GM23338 (cell line): ENCODE measurements at regions not wholly inside any gene's neighbourhood (a gene's known extent, or its start where the extent isn't known, plus 50 kb on each side); places are given as distances from the start of the nearest gene placed in this dataset.
A peak's percentile ranks its signal among the peaks of the same experiment; 100 is the strongest.

Experiments
- ATAC-seq: fragments of 200-7000 bp; cut with Tn5 transposase; 3 replicates; pipeline ENCODE4 v1.9.1; 2020
- DNase-seq: peaks from one replicate; pipeline ENCODE4 v3.0.0-alpha.2; 2015; ENCODE audit warnings: low spot score
- H2AFZ ChIP-seq: fragments of 200-600 bp; sonication (generic); 2 replicates; pipeline ENCODE4 v1.8.0; 2016; ENCODE audit warnings: antibody characterized with exemption, mild to moderate bottlenecking, moderate library complexity
- H3F3A ChIP-seq: fragments of 200-600 bp; sonication (generic); replicated peaks from 2 replicates; pipeline ENCODE4 v1.8.0; 2017; ENCODE audit warnings: antibody characterized with exemption, mixed run types, low read depth
- H3K27ac ChIP-seq: fragments of 200-600 bp; sonication (generic); 2 replicates; pipeline ENCODE4 v1.6.1; 2016; ENCODE audit warnings: low read depth
- H3K27me3 ChIP-seq: fragments of 200-600 bp; sonication (generic); 2 replicates; pipeline ENCODE4 v1.8.0; 2016; ENCODE audit warnings: mild to moderate bottlenecking, mixed run types, moderate library complexity; ENCODE audit not compliant: insufficient read depth
- H3K36me3 ChIP-seq: fragments of 200-600 bp; sonication (generic); 2 replicates; pipeline ENCODE4 v1.8.0; 2016; ENCODE audit warnings: mild to moderate bottlenecking; ENCODE audit not compliant: insufficient read depth
- H3K4me1 ChIP-seq: fragments of 200-600 bp; sonication (generic); 2 replicates; pipeline ENCODE4 v1.8.0; 2016; ENCODE audit warnings: mild to moderate bottlenecking, moderate library complexity; ENCODE audit not compliant: insufficient read depth
- H3K4me2 ChIP-seq: fragments of 200-600 bp; sonication (generic); 2 replicates; pipeline ENCODE4 v1.7.1; 2017; ENCODE audit warnings: mixed run types
- H3K4me3 ChIP-seq: fragments of 200-600 bp; sonication (generic); 2 replicates; pipeline ENCODE4 v1.6.1; 2016; ENCODE audit warnings: mixed run types
- H3K79me2 ChIP-seq: fragments of 200-600 bp; sonication (generic); replicated peaks from 2 replicates; pipeline ENCODE4 v1.8.0; 2017; ENCODE audit warnings: mild to moderate bottlenecking; ENCODE audit not compliant: insufficient read depth
- H3K9me2 ChIP-seq: fragments of 200-600 bp; sonication (generic); 2 replicates; pipeline ENCODE4 v1.8.0; 2017; ENCODE audit not compliant: insufficient read depth
- H4K20me1 ChIP-seq: fragments of 200-600 bp; sonication (generic); replicated peaks from 2 replicates; pipeline ENCODE4 v1.8.0; 2017; ENCODE audit warnings: mild to moderate bottlenecking; ENCODE audit not compliant: insufficient read depth
- H3K27ac Mint-ChIP-seq: 2 replicates; pipeline ENCODE4 v1.8.0; 2020; ENCODE audit warnings: inconsistent platforms, mild to moderate bottlenecking, moderate library complexity, mixed read lengths
- H3K27me3 Mint-ChIP-seq: 3 replicates; pipeline ENCODE4 v1.8.0; 2022; ENCODE audit warnings: low read depth, mild to moderate bottlenecking, moderate library complexity, mixed read lengths, inconsistent platforms; ENCODE audit not compliant: insufficient read depth, poor library complexity
- H3K36me3 Mint-ChIP-seq: 3 replicates; pipeline ENCODE4 v1.8.0; 2021; ENCODE audit warnings: low read depth, mild to moderate bottlenecking, inconsistent platforms, moderate library complexity, mixed read lengths
- H3K4me1 Mint-ChIP-seq: 3 replicates; pipeline ENCODE4 v1.8.0; 2020; ENCODE audit warnings: mild to moderate bottlenecking, inconsistent platforms, mixed read lengths
- H3K4me3 Mint-ChIP-seq: 3 replicates; pipeline ENCODE4 v1.8.0; 2021; ENCODE audit warnings: moderate library complexity, mild to moderate bottlenecking, inconsistent platforms, mixed read lengths
- H3K9me3 Mint-ChIP-seq: 3 replicates; pipeline ENCODE4 v1.8.0; 2020; ENCODE audit warnings: moderate library complexity, mild to moderate bottlenecking, inconsistent platforms, mixed read lengths
- CREB1 ChIP-seq: fragments of 250-450 bp; sonication (Bioruptor Pico); IDR thresholded peaks from 2 replicates; pipeline ENCODE4 v1.5.0; 2020; ENCODE audit warnings: low read depth, mild to moderate bottlenecking, moderate library complexity
- CTCF ChIP-seq, 2 experiments: fragments of 200-600 bp in 1 of 2; sonication (generic) in 1 of 2; conservative IDR thresholded peaks; 2 replicates each; pipeline versions ENCODE4 v1.5.1 to v1.6.1; 2016 to 2017; ENCODE audit warnings: antibody characterized with exemption in 2 of 2, low read depth in 2 of 2, mild to moderate bottlenecking in 2 of 2, moderate library complexity in 1 of 2
- ETS1 ChIP-seq: IDR thresholded peaks from 2 replicates; pipeline ENCODE4 v1.6.1; 2016; ENCODE audit warnings: antibody characterized with exemption
- EZH2 ChIP-seq: fragments of 200-600 bp; sonication (generic); IDR thresholded peaks from one replicate; pipeline ENCODE4 v1.8.0; 2017; ENCODE audit warnings: antibody characterized with exemption, mild to moderate bottlenecking, low read depth; ENCODE audit not compliant: unreplicated experiment
- EZH2phosphoT487 ChIP-seq: fragments of 200-600 bp; sonication (generic); IDR thresholded peaks from one replicate; pipeline ENCODE4 v1.8.1; 2018; ENCODE audit warnings: antibody characterized with exemption; ENCODE audit not compliant: unreplicated experiment
- JUNB ChIP-seq: IDR thresholded peaks from one replicate; pipeline ENCODE4 v1.6.1; 2016; ENCODE audit warnings: antibody characterized with exemption; ENCODE audit not compliant: unreplicated experiment
- NANOG ChIP-seq: IDR thresholded peaks from 2 replicates; pipeline ENCODE4 v1.6.1; 2016; ENCODE audit warnings: antibody characterized with exemption, borderline replicate concordance
- POLR2AphosphoS5 ChIP-seq: IDR thresholded peaks from 2 replicates; pipeline ENCODE4 v1.6.1; 2016; ENCODE audit warnings: antibody characterized with exemption, low read depth
- REST ChIP-seq: IDR thresholded peaks from one replicate; pipeline ENCODE4 v1.6.1; 2018; ENCODE audit warnings: antibody characterized with exemption; ENCODE audit not compliant: unreplicated experiment
- STAT1 ChIP-seq: IDR thresholded peaks from one replicate; pipeline ENCODE4 v1.6.1; 2016; ENCODE audit warnings: antibody characterized with exemption; ENCODE audit not compliant: unreplicated experiment
- ZNF114 ChIP-seq: fragments of 250-450 bp; sonication (Bioruptor Pico); IDR thresholded peaks from 2 replicates; pipeline ENCODE4 v1.5.0; 2020; ENCODE audit warnings: mild to moderate bottlenecking, moderate library complexity
- ZNF331 ChIP-seq: fragments of 250-450 bp; sonication (Bioruptor Pico); IDR thresholded peaks from 2 replicates; pipeline ENCODE4 v1.5.0; 2020; ENCODE audit warnings: low read depth, mild to moderate bottlenecking, moderate library complexity
- ZNF462 ChIP-seq: fragments of 250-450 bp; sonication (Bioruptor Pico); IDR thresholded peaks from 2 replicates; pipeline ENCODE4 v1.5.0; 2020; ENCODE audit warnings: mild to moderate bottlenecking, moderate library complexity

- peaks cover 23% of the 10 kb centered on the region for H3K36me3 Mint-ChIP-seq
- Histone ChIP-seq H3K9me2 (0 out of 2 replicates have a peak, but pooled peaks cover 9% of the 10 kb centered on the region), H3K4me2 (peak overlapping the region; percentile 77; the same call in 1 of the 2 replicates), H3K27me3 (no peaks in the 10 kb centered on the region), H3K27ac (no peak overlapping the region), H3K4me3 (no peak overlapping the region), H3K4me1 (peaks cover 31% of the 10 kb centered on the region), H2AFZ (peak overlapping the region; percentile 57), H3F3A (no peaks in the 10 kb centered on the region), H3K36me3 (no peaks in the 10 kb centered on the region; the same call in 1 of the 2 replicates), H4K20me1 (no peaks in the 10 kb centered on the region), H3K79me2 (no peaks in the 10 kb centered on the region)
- H3K4me3 Mint-ChIP-seq, result no peak overlapping the region
- no peak for TF ChIP-seq NANOG
- TF ChIP-seq EZH2phosphoT487, result no peak
- TF ChIP-seq REST, result no peak
- TF ChIP-seq JUNB, result no peak
- TF ChIP-seq ZNF462, result no peak
- TF ChIP-seq POLR2AphosphoS5, result no peak
- TF ChIP-seq STAT1, result no peak
- TF ChIP-seq EZH2, result no peak
- TF ChIP-seq ZNF331 (CRISPR knock-in tag), result no peak
- TF ChIP-seq CTCF (conservative IDR thresholded peaks at IDR 0.05; ENCODE audit: low read depth in 2 of 2), result no peak
- no peak for TF ChIP-seq CREB1 (CRISPR knock-in tag)
- no peak for TF ChIP-seq ETS1
- no peak for TF ChIP-seq ZNF114 (CRISPR knock-in tag)
- ATAC-seq (no peak), DNase-seq (no peak)
- peak overlapping the region; percentile 40; the same call in 1 of the 2 replicates for H3K27ac Mint-ChIP-seq
- peaks cover 8% of the 10 kb centered on the region for H3K27me3 Mint-ChIP-seq
- peaks cover 27% of the 10 kb centered on the region for H3K4me1 Mint-ChIP-seq
- peaks cover 16% of the 10 kb centered on the region; the same call in 2 of the 3 replicates for H3K9me3 Mint-ChIP-seq
Observed at GRCh38 chr10:10293041-10293440, 724.6 kb upstream of the CELF2 start.
